Thymus (tissue), 11 donors: ENCODE measurements at regions not wholly inside any gene's neighbourhood (a gene's known extent, or its start where the extent isn't known, plus 50 kb on each side); places are given as distances from the start of the nearest gene placed in this dataset.

Experiments
- DNase-seq, 9 donors: peaks; one replicate each; pipeline ENCODE4 v3.0.0-alpha.2; 2013; ENCODE audit warnings: low spot score in 9 of 9, low read depth in 6 of 9, missing footprints in 1 of 9
- H3K27ac ChIP-seq, 2 donors: one replicate each; pipeline ENCODE4 v1.5.1; 2013; ENCODE audit warnings: control low read depth in 1 of 2, low read depth in 1 of 2, low read length in 1 of 2, mild to moderate bottlenecking in 1 of 2, moderate library complexity in 1 of 2
- H3K27me3 ChIP-seq, 2 donors: one replicate each; pipeline ENCODE4 v1.5.1; 2013; ENCODE audit warnings: low read length in 1 of 2; ENCODE audit not compliant: control insufficient read depth in 2 of 2, insufficient read depth in 1 of 2
- H3K36me3 ChIP-seq, 2 donors: one replicate each; pipeline ENCODE4 v1.5.1; 2013; ENCODE audit warnings: low read length in 1 of 2, mild to moderate bottlenecking in 1 of 2, moderate library complexity in 1 of 2; ENCODE audit not compliant: control insufficient read depth in 2 of 2, insufficient read depth in 2 of 2
- H3K4me1 ChIP-seq, 2 donors: one replicate each; pipeline ENCODE4 v1.5.1; 2013; ENCODE audit warnings: low read length in 2 of 2; ENCODE audit not compliant: control insufficient read depth in 2 of 2, insufficient read depth in 2 of 2
- H3K4me3 ChIP-seq, 2 donors: one replicate each; pipeline ENCODE4 v1.5.1; 2013; ENCODE audit warnings: low read length in 2 of 2, control low read depth in 1 of 2, mild to moderate bottlenecking in 1 of 2
- H3K9me3 ChIP-seq, 2 donors: one replicate each; pipeline ENCODE4 v1.5.1; 2013; ENCODE audit warnings: low read length in 1 of 2, mild to moderate bottlenecking in 1 of 2; ENCODE audit not compliant: control insufficient read depth in 2 of 2, insufficient read depth in 1 of 2
- WGBS: extraction: QIAGEN DNeasy Blood & Tissue Kit; methylation state at CpG from one replicate; pipeline ENCODE4 v1.1.7; 2013; 5-methylcytosine and 5-hydroxymethylcytosine counted together
- donor health status: healthy.

GRCh38 chr18:11215216-11215615 is 65.8 kb upstream of the PIEZO2 start:
- WGBS = 30% methylated on average over 4 of the region's 4 CpGs
- Histone ChIP-seq H3K27me3 (no peaks in the 10 kb centered on the region), H3K27ac (no peak overlapping the region), H3K4me3 (no peak overlapping the region), H3K36me3 (no peaks in the 10 kb centered on the region), H3K9me3 (no peaks in the 10 kb centered on the region), H3K4me1 (no peaks in the 10 kb centered on the region)
- DNase-seq = no peak

- no peak for DNase-seq
- Histone ChIP-seq H3K36me3 (no peaks in the 10 kb centered on the region), H3K4me3 (no peak overlapping the region), H3K4me1 (no peaks in the 10 kb centered on the region), H3K27ac (no peak overlapping the region), H3K9me3 (no peaks in the 10 kb centered on the region), H3K27me3 (no peaks in the 10 kb centered on the region)
- 92% methylated on average over 3 of the region's 3 CpGs for WGBS
Measured at GRCh38 chr18:11204020-11204419, 54.7 kb upstream of the PIEZO2 start.

- no peaks in the 10 kb centered on the region for H3K27me3 ChIP-seq
- H3K4me3 ChIP-seq = no peak overlapping the region
- 94% methylated on average over 3 of the region's 3 CpGs for WGBS
- no peaks in the 10 kb centered on the region for H3K4me1 ChIP-seq
- no peaks in the 10 kb centered on the region for H3K9me3 ChIP-seq
- no peaks in the 10 kb centered on the region for H3K36me3 ChIP-seq
- H3K27ac ChIP-seq = no peak overlapping the region
- DNase-seq = no peak
Measured at GRCh38 chr18:11199477-11199876, 50.1 kb upstream of the PIEZO2 start.
